Neuronal stem cell (in vitro differentiated cells): ENCODE measurements at regions not wholly inside any gene's neighbourhood (a gene's known extent, or its start where the extent isn't known, plus 50 kb on each side); places are given as distances from the start of the nearest gene placed in this dataset.

Source experiments
- DNase-seq: peaks from one replicate; pipeline ENCODE4 v3.0.0-alpha.2; 2013; ENCODE audit warnings: low spot score
- H2AFZ ChIP-seq: one replicate; pipeline ENCODE4 v1.6.1; 2013; ENCODE audit warnings: mild to moderate bottlenecking, low read length, inconsistent platforms
- H2AK5ac ChIP-seq: 2 replicates; pipeline ENCODE4 v1.6.1; 2013; ENCODE audit warnings: low read depth, mild to moderate bottlenecking, inconsistent platforms, low read length, moderate library complexity, mixed read lengths
- H2BK120ac ChIP-seq: 2 replicates; pipeline ENCODE4 v1.6.1; 2013; ENCODE audit warnings: low read depth, mild to moderate bottlenecking, inconsistent platforms, low read length, moderate library complexity, mixed read lengths
- H2BK12ac ChIP-seq: one replicate; pipeline ENCODE4 v1.6.1; 2013; ENCODE audit warnings: low read length, inconsistent platforms
- H2BK15ac ChIP-seq: 2 replicates; pipeline ENCODE4 v1.6.1; 2013; ENCODE audit warnings: mild to moderate bottlenecking, low read length, inconsistent platforms, mixed read lengths
- H2BK5ac ChIP-seq: one replicate; pipeline ENCODE4 v1.6.1; 2013; ENCODE audit warnings: inconsistent platforms, mild to moderate bottlenecking, low read length, moderate library complexity
- H3K14ac ChIP-seq: one replicate; pipeline ENCODE4 v1.6.1; 2013; ENCODE audit warnings: low read length, inconsistent platforms
- H3K18ac ChIP-seq: 2 replicates; pipeline ENCODE4 v1.6.1; 2013; ENCODE audit warnings: low read length, inconsistent platforms
- H3K23ac ChIP-seq: 2 replicates; pipeline ENCODE4 v1.6.1; 2013; ENCODE audit warnings: low read depth, mild to moderate bottlenecking, mixed read lengths, low read length, inconsistent platforms; ENCODE audit not compliant: poor library complexity
- H3K27ac ChIP-seq: replicated peaks from 3 replicates; pipeline ENCODE4 v1.5.1; 2013; ENCODE audit warnings: low read length, inconsistent platforms
- H3K27me3 ChIP-seq, 3 experiments: 2 replicates each; pipeline ENCODE4 v1.6.1; 2013; ENCODE audit warnings: low read length in 3 of 3, mild to moderate bottlenecking in 2 of 3, inconsistent platforms in 1 of 3, low read depth in 1 of 3, mixed read lengths in 1 of 3, moderate library complexity in 1 of 3; ENCODE audit not compliant: control insufficient read depth in 3 of 3, insufficient read depth in 3 of 3
- H3K36me3 ChIP-seq, 2 donors: replicated peaks in 1 of 2; 2 replicates each; pipeline ENCODE4 v1.6.1; 2013; ENCODE audit warnings: low read length in 2 of 2; ENCODE audit not compliant: control insufficient read depth in 2 of 2, insufficient read depth in 2 of 2
- H3K4ac ChIP-seq: 2 replicates; pipeline ENCODE4 v1.6.1; 2013; ENCODE audit warnings: inconsistent platforms, mild to moderate bottlenecking, low read length, moderate library complexity
- H3K4me1 ChIP-seq, 2 donors: 1 replicate in 1 of 2; 2 replicates in 1 of 2; pipeline ENCODE4 v1.6.1; 2013; ENCODE audit warnings: low read length in 2 of 2, low read depth in 1 of 2; ENCODE audit not compliant: control insufficient read depth in 2 of 2, insufficient read depth in 1 of 2
- H3K4me2 ChIP-seq: one replicate; pipeline ENCODE4 v1.6.1; 2013; ENCODE audit warnings: mild to moderate bottlenecking, low read length, inconsistent platforms; ENCODE audit not compliant: insufficient read depth, poor library complexity, severe bottlenecking
- H3K4me3 ChIP-seq, 2 donors: 2 replicates each; pipeline ENCODE4 v1.5.1; 2013; ENCODE audit warnings: low read length in 2 of 2, mild to moderate bottlenecking in 2 of 2, inconsistent platforms in 1 of 2, moderate library complexity in 1 of 2
- H3K79me1 ChIP-seq: one replicate; pipeline ENCODE4 v1.6.1; 2013; ENCODE audit warnings: low read depth, mild to moderate bottlenecking, inconsistent platforms, low read length, moderate library complexity
- H3K9ac ChIP-seq: one replicate; pipeline ENCODE4 v1.6.1; 2013; ENCODE audit warnings: mild to moderate bottlenecking, low read depth, low read length, inconsistent platforms; ENCODE audit not compliant: poor library complexity
- H3K9me3 ChIP-seq, 2 donors: replicated peaks in 1 of 2; 2 replicates each; pipeline versions ENCODE3 to v1.6.1; 2013; ENCODE audit warnings: low read length in 2 of 2, mild to moderate bottlenecking in 2 of 2, inconsistent platforms in 1 of 2, low read depth in 1 of 2, mixed read lengths in 1 of 2, moderate library complexity in 1 of 2; ENCODE audit not compliant: control insufficient read depth in 2 of 2, insufficient read depth in 1 of 2
- H4K8ac ChIP-seq: one replicate; pipeline ENCODE4 v1.6.1; 2013; ENCODE audit warnings: low read depth, mild to moderate bottlenecking, inconsistent platforms, low read length, moderate library complexity
- H4K91ac ChIP-seq: one replicate; pipeline ENCODE4 v1.6.1; 2013; ENCODE audit warnings: low read length, low read depth, mild to moderate bottlenecking, inconsistent platforms; ENCODE audit not compliant: poor library complexity
- WGBS, 2 donors: extraction: QIAGEN DNeasy Blood & Tissue Kit; methylation state at CpG; one replicate each; pipeline ENCODE4 v1.1.7; 2013; ENCODE audit warnings: missing lambda C conversion rate in 2 of 2, mixed read lengths in 1 of 2; ENCODE audit not compliant: insufficient read length in 2 of 2, insufficient replicate concordance in 1 of 2; ENCODE audit errors: extremely low coverage in 2 of 2; 5-methylcytosine and 5-hydroxymethylcytosine counted together

DNA sequence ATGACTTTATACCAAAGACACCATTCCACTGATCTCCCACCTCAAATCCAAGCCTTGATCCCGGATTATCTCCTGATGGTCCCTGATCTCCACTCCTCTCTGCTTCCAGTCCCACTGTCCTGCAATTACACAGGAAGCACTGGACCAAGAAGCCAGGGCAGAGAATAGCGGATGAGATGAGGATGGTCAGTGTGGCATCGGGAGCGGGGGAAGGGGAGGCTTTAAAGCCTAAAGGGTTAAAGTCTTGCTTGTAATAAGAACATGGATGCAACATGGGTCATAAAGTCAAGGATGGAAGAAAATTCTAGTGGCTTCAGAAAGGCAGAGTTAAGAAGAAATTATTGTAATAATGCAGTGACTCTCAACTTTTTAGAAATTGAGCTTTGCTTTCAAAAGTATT is 364.0 kb upstream of the DUSP10 start:
- no peaks in the 10 kb centered on the region for H3K9me3 ChIP-seq
- no peaks in the 10 kb centered on the region for H3K79me1 ChIP-seq
- no peak overlapping the region for H2AFZ ChIP-seq
- no peak overlapping the region for H2BK12ac ChIP-seq
- H3K36me3 ChIP-seq, result no peaks in the 10 kb centered on the region
- no peak overlapping the region for H2AK5ac ChIP-seq
- no peak overlapping the region for H3K23ac ChIP-seq
- no peak overlapping the region for H3K9ac ChIP-seq
- H3K27ac ChIP-seq, result no peak overlapping the region
- H4K8ac ChIP-seq, result no peak overlapping the region
- H3K4me2 ChIP-seq, result no peak overlapping the region
- no peak overlapping the region for H3K4ac ChIP-seq
- no peak overlapping the region for H3K4me3 ChIP-seq
- WGBS, 2 donors, result no CpG with 5 or more reads among the region's 4 CpGs
- no peak for DNase-seq
- peaks cover 0 to 10% of the 10 kb centered on the region in 2 donors for H3K4me1 ChIP-seq
- H3K27me3 ChIP-seq, result no peaks in the 10 kb centered on the region
- H3K14ac ChIP-seq, result no peak overlapping the region
- no peak overlapping the region for H4K91ac ChIP-seq
- no peak overlapping the region for H2BK5ac ChIP-seq
- no peak overlapping the region for H2BK15ac ChIP-seq
- H3K18ac ChIP-seq, result no peak overlapping the region
- no peak overlapping the region for H2BK120ac ChIP-seq

DNA sequence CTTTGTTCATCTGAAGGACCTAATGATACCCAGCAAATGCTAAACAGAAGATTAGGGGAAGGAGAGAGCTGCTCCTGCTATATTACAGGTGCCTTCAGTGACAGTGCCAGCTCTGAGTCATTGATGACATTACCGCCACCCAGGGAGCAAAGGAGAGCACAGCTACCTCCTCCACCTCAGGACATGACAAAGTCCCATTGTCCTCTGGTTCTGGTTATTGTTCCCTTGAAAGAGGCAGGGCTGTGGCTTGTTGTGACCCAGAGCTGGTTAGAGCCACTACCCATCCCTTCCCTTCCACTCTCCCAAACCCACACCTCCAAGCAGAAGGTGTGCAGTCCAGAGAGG is 363.5 kb upstream of the DUSP10 start:
- no peak overlapping the region for H4K91ac ChIP-seq
- H3K14ac ChIP-seq, result no peak overlapping the region
- H3K4me2 ChIP-seq, result no peak overlapping the region
- no peak overlapping the region for H3K9ac ChIP-seq
- no peak overlapping the region for H2BK5ac ChIP-seq
- peaks cover 0 to 10% of the 10 kb centered on the region in 2 donors for H3K4me1 ChIP-seq
- no peak for DNase-seq
- no peaks in the 10 kb centered on the region for H3K79me1 ChIP-seq
- no peak overlapping the region for H3K4ac ChIP-seq
- H2BK120ac ChIP-seq, result no peak overlapping the region
- no peaks in the 10 kb centered on the region for H3K9me3 ChIP-seq
- H3K4me3 ChIP-seq, result no peak overlapping the region
- no peaks in the 10 kb centered on the region for H3K36me3 ChIP-seq
- no peak overlapping the region for H3K27ac ChIP-seq
- H3K18ac ChIP-seq, result no peak overlapping the region
- no CpG with 5 or more reads among the region's 1 CpG for WGBS, 2 donors
- no peak overlapping the region for H2BK15ac ChIP-seq
- no peak overlapping the region for H3K23ac ChIP-seq
- H2AK5ac ChIP-seq, result no peak overlapping the region
- no peak overlapping the region for H2AFZ ChIP-seq
- no peaks in the 10 kb centered on the region for H3K27me3 ChIP-seq
- H2BK12ac ChIP-seq, result no peak overlapping the region
- H4K8ac ChIP-seq, result no peak overlapping the region

DNA sequence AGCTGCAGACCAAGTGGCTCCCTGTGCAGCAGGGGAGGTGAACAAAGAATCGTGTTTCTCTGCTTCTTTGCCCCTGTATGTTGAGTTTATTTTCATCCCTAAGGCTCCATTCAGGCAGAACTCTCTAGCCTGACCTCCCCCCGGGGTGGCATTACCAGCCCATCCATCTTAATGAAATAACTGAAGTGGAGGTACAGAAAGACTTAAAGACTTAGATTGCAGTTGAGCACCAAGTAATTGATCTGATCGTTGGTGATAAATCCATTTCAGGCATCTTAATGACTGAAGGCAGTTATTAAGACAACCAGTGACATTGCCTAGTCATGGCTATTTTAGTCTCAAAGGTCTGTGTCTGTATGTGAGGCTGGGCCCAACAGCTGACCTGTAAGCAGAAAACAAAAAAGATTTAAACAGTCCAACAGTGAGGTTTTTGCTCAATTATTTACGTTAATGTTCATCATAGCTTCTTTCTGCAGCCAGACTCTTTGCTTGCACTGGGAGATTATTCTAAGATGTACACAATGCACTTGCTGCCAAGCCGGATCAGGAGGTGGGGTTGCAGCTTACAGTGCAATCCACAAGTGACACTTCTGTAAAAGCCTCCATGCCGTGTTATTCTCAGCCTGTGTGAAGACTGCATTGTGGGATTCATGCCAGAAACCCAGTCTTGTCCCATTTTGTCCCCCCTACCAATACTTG is 363.0 kb upstream of the DUSP10 start:
- Histone ChIP-seq H2AFZ (no peak overlapping the region), H3K27me3 (no peaks in the 10 kb centered on the region), H2BK120ac (no peak overlapping the region), H3K4ac (no peak overlapping the region), H2BK12ac (no peak overlapping the region), H3K4me2 (no peak overlapping the region), H3K18ac (no peak overlapping the region), H3K14ac (no peak overlapping the region), H3K4me3 (no peak overlapping the region), H4K8ac (no peak overlapping the region), H3K79me1 (no peaks in the 10 kb centered on the region), H3K9ac (no peak overlapping the region), H2AK5ac (no peak overlapping the region), H4K91ac (no peak overlapping the region), H2BK15ac (no peak overlapping the region), H3K36me3 (no peaks in the 10 kb centered on the region), H3K27ac (no peak overlapping the region), H3K23ac (no peak overlapping the region), H3K9me3 (no peaks in the 10 kb centered on the region), H3K4me1 (peaks cover 0 to 10% of the 10 kb centered on the region in 2 donors), H2BK5ac (no peak overlapping the region)
- no peak for DNase-seq
- no CpG with 5 or more reads among the region's 6 CpGs for WGBS, 2 donors

DNA sequence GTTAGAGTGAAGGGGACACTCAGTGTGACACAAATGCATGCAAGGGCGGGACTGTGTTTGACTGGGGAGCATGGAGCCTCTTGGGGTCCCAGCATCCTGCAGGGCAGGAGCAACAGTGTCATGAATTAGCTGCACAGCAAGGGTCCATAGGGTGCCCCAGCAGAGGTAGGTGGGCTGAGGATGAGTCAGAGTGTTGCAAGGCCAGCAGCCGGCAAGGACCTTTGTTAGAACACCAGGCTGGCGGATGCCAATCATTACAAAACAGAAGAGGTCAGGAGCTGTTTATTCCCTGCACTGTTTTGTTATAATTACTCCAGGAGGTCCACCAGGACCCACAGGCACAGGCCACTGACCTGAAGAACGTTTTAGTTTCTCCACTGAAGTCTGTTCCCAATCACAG is 362.2 kb upstream of the DUSP10 start:
- no peak overlapping the region for H2BK15ac ChIP-seq

More for the DNA sequence above, 362.2 kb upstream of the DUSP10 start:
- DNase-seq, result no peak
- H3K4ac ChIP-seq, result no peak overlapping the region
- no peaks in the 10 kb centered on the region for H3K9me3 ChIP-seq
- H2AK5ac ChIP-seq, result no peak overlapping the region
- no peak overlapping the region for H3K14ac ChIP-seq
- H3K27me3 ChIP-seq, result no peaks in the 10 kb centered on the region
- no peak overlapping the region for H3K23ac ChIP-seq
- peak overlapping the region; percentile 35 for H4K91ac ChIP-seq
- H3K36me3 ChIP-seq, result no peaks in the 10 kb centered on the region
- no peak overlapping the region for H2BK12ac ChIP-seq
- no peak overlapping the region for H3K4me3 ChIP-seq
- H3K27ac ChIP-seq, result no peak overlapping the region
- H3K4me2 ChIP-seq, result no peak overlapping the region
- peaks cover 0 to 10% of the 10 kb centered on the region in 2 donors for H3K4me1 ChIP-seq
- H2BK5ac ChIP-seq, result no peak overlapping the region
- H3K18ac ChIP-seq, result peak overlapping the region; percentile 34
- no peaks in the 10 kb centered on the region for H3K79me1 ChIP-seq
- no peak overlapping the region for H2AFZ ChIP-seq
- WGBS, 2 donors, result no CpG with 5 or more reads among the region's 4 CpGs
- no peak overlapping the region for H4K8ac ChIP-seq
- no peak overlapping the region for H3K9ac ChIP-seq
- H2BK120ac ChIP-seq, result no peak overlapping the region
